ENCODE measurements at regions not wholly inside any gene's neighbourhood (a gene's known extent, or its start where the extent isn't known, plus 50 kb on each side); places are given as distances from the start of the nearest gene placed in this dataset.

GRCh38 chr2:185375731-185376130, 362.9 kb upstream of the FSIP2 start:
- H3K79me2 ChIP-seq (ENCODE audit: control insufficient read depth, insufficient read depth, low read length): no peaks in the 10 kb centered on the region
- ATAC-seq (no peak), DNase-seq (ENCODE audit: extremely low read depth in 1 of 4, low spot score in 3 of 4) (no peak), FAIRE-seq (no peak)
- H3K9me1 ChIP-seq (ENCODE audit: control insufficient read depth, insufficient read depth, low read length): no peaks in the 10 kb centered on the region
- H3K4me1 ChIP-seq (replicated peaks in 1 of 2; ENCODE audit: control insufficient read depth in 2 of 2, insufficient read depth in 2 of 2, low read length in 2 of 2): no peaks in the 10 kb centered on the region
- H2AFZ ChIP-seq (ENCODE audit: low read depth, low read length): no peak overlapping the region
- in situ Hi-C loops (cut with MboI) (no loop called here), intact Hi-C loops (cut with micrococcal nuclease) (no loop called here)
- no peaks in the 10 kb centered on the region for H3K27me3 ChIP-seq (ENCODE audit: control insufficient read depth in 2 of 2, insufficient read depth in 2 of 2, low read length in 2 of 2)
- no peak overlapping the region for H3K9ac ChIP-seq (ENCODE audit: insufficient read depth in 1 of 2, low read depth in 2 of 2, low read length in 2 of 2)
- H3K9me3 ChIP-seq (replicated peaks; ENCODE audit: control insufficient read depth, insufficient read depth, low read depth, low read length): peaks cover 2% of the 10 kb centered on the region; the same call in 1 of the 2 replicates
- H3K4me2 ChIP-seq (ENCODE audit: insufficient read depth, low read length): no peak overlapping the region
- H4K20me1 ChIP-seq (replicated peaks; ENCODE audit: control insufficient read depth, insufficient read depth, low read length): no peaks in the 10 kb centered on the region
- no peak overlapping the region for H3K4me3 ChIP-seq
- ChIA-PET POLR2A (no interaction called here), CTCF (ENCODE audit: low intra/inter-chr PET ratio) (no interaction called here)
- no peaks in the 10 kb centered on the region for H3K36me3 ChIP-seq (ENCODE audit: control insufficient read depth, insufficient read depth, low read length)
- no peak for TF ChIP-seq NFRKB (IDR thresholded peaks at IDR 0.05; ENCODE audit: low read depth)
- no peak for TF ChIP-seq ZBTB33 (CRISPR knock-in tag; IDR thresholded peaks at IDR 0.05)
- TF ChIP-seq MAFK (IDR thresholded peaks at IDR 0.05; ENCODE audit: low read length): peak; percentile 50; the same call in 1 of the 2 replicates
- TF ChIP-seq ZFX (CRISPR knock-in tag; IDR thresholded peaks at IDR 0.05): no peak
- TF ChIP-seq MAFG (tag; conservative IDR thresholded peaks at IDR 0.05): peak; percentile 42; the same call in 1 of the 2 replicates
- TF ChIP-seq MAFF (IDR thresholded peaks at IDR 0.05; ENCODE audit: low read length): peak; percentile 62; the same call in 1 of the 2 replicates
- no peak for TF ChIP-seq ZNF354B (CRISPR knock-in tag; IDR thresholded peaks at IDR 0.05)
- peak; percentile 83 for TF ChIP-seq ZNF316 (IDR thresholded peaks at IDR 0.05)
- TF ChIP-seq C11orf30 (IDR thresholded peaks at IDR 0.05; ENCODE audit: low read depth): peak; percentile 62; the same call in 1 of the 2 replicates
- WGBS (ENCODE audit: insufficient coverage, low coverage, missing lambda C conversion rate): 5% methylated on average over 3 of the region's 3 CpGs
- no TSS peak for BruUV-seq (replicated peaks)
- H3K27ac ChIP-seq (ENCODE audit: extremely low read depth, low read depth, low read length): no peak overlapping the region
